Activated CD8-positive, alpha-beta memory T cell treated with anti-CD3 and anti-CD28 coated beads, Interleukin-2, amount 10 ng/mL, durations not matched to agents 7 days and 5 days (primary cell): ENCODE measurements at regions not wholly inside any gene's neighbourhood (a gene's known extent, or its start where the extent isn't known, plus 50 kb on each side); places are given as distances from the start of the nearest gene placed in this dataset.
"Not testable (repeated sequence)": the region's sequence is repeated elsewhere in the genome, so short reads cannot be mapped to it uniquely, and the experiment has no call there.

Experiments
- ATAC-seq: fragments of 150-1000 bp; cut with Tn5 transposase; one replicate; pipeline ENCODE4 v1.10.0; 2021; ENCODE audit warnings: moderate library complexity
- CTCF ChIA-PET: fragments of 350-600 bp; sonication (Branson Sonifier 250); formaldehyde crosslinking; loops from one replicate; lab custom pipeline; 2021; ENCODE audit warnings: antibody characterized with exemption; lab: Charles Lee
- DNase-seq: peaks from one replicate; pipeline ENCODE4 v3.0.0-alpha.2; 2020
- H3K27ac Mint-ChIP-seq: one replicate; pipeline ENCODE4 v1.8.0; 2021; ENCODE audit warnings: mild to moderate bottlenecking, mixed read lengths
- H3K27me3 Mint-ChIP-seq: one replicate; pipeline ENCODE4 v1.8.0; 2021; ENCODE audit warnings: mixed read lengths
- H3K36me3 Mint-ChIP-seq: one replicate; pipeline ENCODE4 v1.8.0; 2021; ENCODE audit warnings: mild to moderate bottlenecking, mixed read lengths
- H3K4me1 Mint-ChIP-seq: one replicate; pipeline ENCODE4 v1.8.0; 2021; ENCODE audit warnings: mixed read lengths
- H3K4me3 Mint-ChIP-seq: one replicate; pipeline ENCODE4 v1.8.0; 2021; ENCODE audit warnings: mild to moderate bottlenecking, moderate library complexity, mixed read lengths
- H3K9me3 Mint-ChIP-seq: one replicate; pipeline ENCODE4 v1.8.0; 2022; ENCODE audit warnings: low read depth, mixed read lengths

GRCh38 chr1:211890091-211890995 is 59.8 kb upstream of the LPGAT1 start:
- H3K27ac Mint-ChIP-seq, H3K36me3 Mint-ChIP-seq, CTCF ChIA-PET, H3K4me3 Mint-ChIP-seq, DNase-seq, H3K9me3 Mint-ChIP-seq, H3K4me1 Mint-ChIP-seq, ATAC-seq: not testable (repeated sequence)
- H3K27me3 Mint-ChIP-seq = peaks cover 33% of the 10 kb centered on the region

DNA sequence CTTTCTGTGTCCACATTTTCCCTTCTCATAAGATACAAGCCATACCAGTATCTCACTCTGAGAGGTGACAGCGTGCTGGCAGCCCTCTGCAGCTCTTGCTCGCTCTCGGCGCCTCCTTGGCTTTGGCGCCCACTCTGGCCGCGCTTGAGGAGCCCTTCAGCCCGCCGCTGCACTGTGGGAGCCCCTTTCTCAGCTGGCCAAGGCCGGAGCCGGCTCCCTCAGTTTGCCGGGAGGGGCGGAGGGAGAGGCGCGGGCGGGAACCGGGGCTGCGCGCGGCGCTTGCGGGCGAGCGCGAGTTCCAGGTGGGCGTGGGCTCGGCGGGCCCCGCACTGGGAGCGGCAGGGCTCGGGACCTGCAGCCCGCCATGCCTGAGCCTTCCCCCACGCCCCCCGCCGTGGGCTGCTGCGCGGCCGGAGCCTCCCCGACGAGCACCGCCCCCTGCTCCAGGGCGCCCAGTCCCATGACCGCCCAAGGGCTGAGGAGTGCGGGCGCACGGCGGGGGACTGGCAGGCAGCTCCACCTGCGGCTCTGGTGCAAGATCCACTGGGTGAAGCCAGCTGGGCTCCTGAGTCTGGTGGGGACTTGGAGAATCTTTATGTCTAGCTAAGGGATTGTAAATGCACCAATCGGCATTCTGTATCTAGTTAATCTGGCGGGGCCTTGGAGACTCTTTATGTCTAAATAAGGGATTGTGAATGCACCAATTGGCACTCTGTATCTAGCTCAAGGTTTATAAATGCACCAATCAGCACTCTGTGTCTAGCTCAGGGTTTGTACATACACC is 58.9 kb upstream of the LPGAT1 start:
- peaks cover 35% of the 10 kb centered on the region for H3K27me3 Mint-ChIP-seq
- H3K4me3 Mint-ChIP-seq, H3K4me1 Mint-ChIP-seq, H3K36me3 Mint-ChIP-seq, ATAC-seq, H3K9me3 Mint-ChIP-seq, DNase-seq, H3K27ac Mint-ChIP-seq, CTCF ChIA-PET: not testable (repeated sequence)

DNA sequence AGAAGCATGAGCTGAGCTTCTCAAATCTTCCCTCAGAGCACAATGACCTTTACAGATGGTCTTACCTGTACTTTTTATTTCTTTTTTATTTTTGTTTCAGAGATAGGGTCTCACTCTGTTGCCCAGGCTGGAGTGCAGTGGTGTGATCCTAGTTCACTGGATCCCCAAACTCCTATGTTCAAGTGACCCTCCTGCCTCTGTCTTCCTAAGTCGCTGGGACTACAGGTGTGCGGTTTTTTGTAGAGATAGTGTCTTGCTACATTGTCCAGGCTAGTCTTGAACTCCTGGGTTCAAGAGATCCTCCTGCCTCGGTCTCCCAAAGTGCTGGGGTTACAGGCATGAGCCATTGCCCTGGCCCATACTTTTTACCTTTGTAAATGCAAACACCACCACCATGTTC is 56.0 kb upstream of the LPGAT1 start:
- Mint-ChIP-seq H3K4me1 (peaks cover 7% of the 10 kb centered on the region), H3K36me3 (no peaks in the 10 kb centered on the region), H3K4me3 (no peak overlapping the region), H3K27ac (no peak overlapping the region), H3K27me3 (peaks cover 33% of the 10 kb centered on the region), H3K9me3 (peaks cover 3% of the 10 kb centered on the region)
- CTCF ChIA-PET = no interaction called here
- DNase-seq (no peak), ATAC-seq (no peak)

GRCh38 chr1:211885747-211886522 is 55.4 kb upstream of the LPGAT1 start:
- H3K27ac Mint-ChIP-seq = no peak overlapping the region
- H3K27me3 Mint-ChIP-seq = peaks cover 29% of the 10 kb centered on the region
- H3K4me1 Mint-ChIP-seq = peaks cover 7% of the 10 kb centered on the region
- peaks cover 3% of the 10 kb centered on the region for H3K9me3 Mint-ChIP-seq
- no peak for DNase-seq
- CTCF ChIA-PET = no interaction called here
- H3K36me3 Mint-ChIP-seq = no peaks in the 10 kb centered on the region
- no peak overlapping the region for H3K4me3 Mint-ChIP-seq
- no peak for ATAC-seq

DNA sequence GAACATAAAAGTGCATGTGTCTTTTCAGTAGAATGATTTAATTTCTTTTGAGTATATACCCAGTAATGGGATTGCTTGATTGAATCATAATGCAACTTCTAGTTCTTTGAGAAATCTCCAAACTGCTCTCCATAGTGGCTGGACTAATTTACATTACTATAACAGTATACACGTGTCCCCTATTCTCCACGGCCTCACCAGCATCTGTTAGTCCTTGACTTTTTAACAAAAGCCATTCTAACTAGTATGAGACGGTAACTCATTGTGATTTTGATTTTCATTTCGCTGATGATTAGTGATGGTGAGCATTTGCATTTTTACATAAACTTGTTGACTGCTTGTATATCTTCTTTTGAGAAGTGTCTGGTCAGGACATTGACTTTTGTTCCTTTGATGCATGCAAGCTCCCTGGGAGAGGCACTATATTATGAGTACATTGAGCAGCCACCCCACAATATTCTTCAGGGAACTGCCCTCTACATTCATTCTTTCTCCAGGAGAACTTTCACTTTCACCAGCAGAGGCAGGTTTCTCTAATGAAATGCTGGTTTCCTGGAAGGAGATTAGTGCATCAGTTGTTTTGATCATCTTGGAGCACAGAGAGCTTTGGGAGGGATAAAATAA is 51.9 kb upstream of the LPGAT1 start:
- no peak overlapping the region for H3K4me3 Mint-ChIP-seq
- no peak for DNase-seq
- CTCF ChIA-PET = interaction anchor here (0.7 kb wide), 1 partner anchor 187 kb away, joined by 3 read pairs; no protein-coding TSS in a partner anchor
- H3K4me1 Mint-ChIP-seq = peaks cover 1% of the 10 kb centered on the region
- no peaks in the 10 kb centered on the region for H3K9me3 Mint-ChIP-seq
- no peaks in the 10 kb centered on the region for H3K36me3 Mint-ChIP-seq
- ATAC-seq = no peak
- peaks cover 25% of the 10 kb centered on the region for H3K27me3 Mint-ChIP-seq
- H3K27ac Mint-ChIP-seq = no peak overlapping the region
